ENCODE measurements at regions not wholly inside any gene's neighbourhood (a gene's known extent, or its start where the extent isn't known, plus 50 kb on each side); places are given as distances from the start of the nearest gene placed in this dataset.
A peak's percentile ranks its signal among the peaks of the same experiment; 100 is the strongest.

- ChIA-PET POLR2A (ENCODE audit: partially characterized antibody) (no interaction called here), CTCF (ENCODE audit: partially characterized antibody) (interaction anchor here (1.2 kb wide), 1 partner anchor 208 kb away, joined by 3 read pairs; no protein-coding TSS in a partner anchor)
- Histone ChIP-seq H4K5ac (ENCODE audit: insufficient read length, low read depth, low read length) (no peak overlapping the region), H3K4ac (replicated peaks; ENCODE audit: insufficient read length, low read depth, low read length) (no peak overlapping the region), H3K14ac (ENCODE audit: insufficient read length) (no peak overlapping the region), H4K20me1 (replicated peaks in 1 of 2; ENCODE audit: control insufficient read depth in 1 of 2, insufficient read depth in 2 of 2, low read length in 2 of 2) (no peaks in the 10 kb centered on the region), H3K4me2 (ENCODE audit: insufficient read depth in 1 of 2, low read depth in 2 of 2, low read length in 2 of 2) (peak overlapping the region; percentile 28 to 47; a peak in 2 of 4 replicates), H3K79me1 (ENCODE audit: low read depth, low read length) (no peaks in the 10 kb centered on the region), H3K9ac (replicated peaks in 1 of 4; ENCODE audit: extremely low read depth in 1 of 4, low read depth in 3 of 4, low read length in 3 of 4) (no peak overlapping the region), H3K18ac (ENCODE audit: extremely low read depth, low read length) (no peak overlapping the region; the same call in 1 of the 2 replicates), H4K8ac (ENCODE audit: extremely low read depth, insufficient read depth, low read length) (peak overlapping the region; percentile 51; the same call in 1 of the 2 replicates), H3K4me3 (ENCODE audit: extremely low read depth in 1 of 4, insufficient read depth in 2 of 4, low read depth in 3 of 4, low read length in 4 of 4) (no peak overlapping the region), H3K27me3 (replicated peaks in 1 of 4; ENCODE audit: control insufficient read depth in 3 of 4, extremely low read depth in 1 of 4, insufficient read depth in 3 of 4, low read length in 3 of 4) (no peaks in the 10 kb centered on the region), H2BK15ac (ENCODE audit: low read length) (no peak overlapping the region; the same call in 1 of the 2 replicates), H2AFZ (ENCODE audit: low read length) (no peak overlapping the region; the same call in 1 of the 2 replicates), H3K36me3 (ENCODE audit: control insufficient read depth in 2 of 4, insufficient read depth in 4 of 4, low read length in 3 of 4) (no peaks in the 10 kb centered on the region), H3K56ac (replicated peaks; ENCODE audit: insufficient read length, low read depth, low read length) (no peak overlapping the region), H3K23ac (ENCODE audit: insufficient read length) (no peak overlapping the region), H4K91ac (replicated peaks; ENCODE audit: insufficient read length, low read length) (no peak overlapping the region), H3K23me2 (ENCODE audit: low read depth, low read length) (no peaks in the 10 kb centered on the region), H3K79me2 (ENCODE audit: control insufficient read depth in 1 of 2, insufficient read depth in 2 of 2, low read length in 2 of 2) (no peaks in the 10 kb centered on the region), H2BK120ac (replicated peaks; ENCODE audit: low read depth, low read length) (no peak overlapping the region), H2BK20ac (ENCODE audit: low read length) (no peak overlapping the region), H3K27ac (ENCODE audit: low read depth, low read length) (no peak overlapping the region), H3K9me3 (ENCODE audit: insufficient read depth in 2 of 2, low read depth in 1 of 2, low read length in 1 of 2) (no peaks in the 10 kb centered on the region), H3K4me1 (replicated peaks in 1 of 4; ENCODE audit: control insufficient read depth in 3 of 4, insufficient read depth in 4 of 4, low read length in 3 of 4) (peaks cover 0 to 12% (median 6%) of the 10 kb centered on the region in 4 experiments; a peak in 6 of 7 replicates), H2BK12ac (ENCODE audit: low read depth, low read length) (peak overlapping the region; percentile 90; the same call in 1 of the 2 replicates), H2BK5ac (ENCODE audit: low read depth, low read length) (0 out of 2 replicates have a peak overlapping the region, but pooled peaks have one; percentile 16), H2AK5ac (ENCODE audit: low read depth, low read length) (no peak overlapping the region)
- TF ChIP-seq RNF2 (IDR thresholded peaks at IDR 0.05; ENCODE audit: borderline replicate concordance, low read depth, low read length, missing control alignments, poor library complexity, severe bottlenecking) (no peak), JUND (IDR thresholded peaks at IDR 0.05; ENCODE audit: low read length) (peak; percentile 29; the same call in 1 of the 2 replicates), PHF8 (conservative IDR thresholded peaks at IDR 0.05; ENCODE audit: low read depth, low read length) (no peak), RAD21 (IDR thresholded peaks at IDR 0.05 in 1 of 2, conservative IDR thresholded peaks at IDR 0.05 in 1 of 2; ENCODE audit: low read depth in 2 of 2, low read length in 2 of 2) (no peak)
- FAIRE-seq (no peak), DNase-seq (ENCODE audit: low read depth in 1 of 2, low spot score in 2 of 2) (peak; percentile 19 to 70)
- WGBS, 2 experiments (ENCODE audit: extremely low coverage in 1 of 2, insufficient coverage in 1 of 2, insufficient read length in 1 of 2, insufficient replicate concordance in 2 of 2, low coverage in 1 of 2, low lambda C conversion rate in 2 of 2, missing lambda C conversion rate in 1 of 2) = 52% methylated on average over 21 of the region's 30 CpGs; no CpG with 5 or more reads in 1 of the 2 experiments
Measured at GRCh38 chr16:88264641-88265285, 118.0 kb upstream of the ZNF469 start.

Measured in H1 (cell line).